GM21390 (cell line): ENCODE measurements at regions not wholly inside any gene's neighbourhood (a gene's known extent, or its start where the extent isn't known, plus 50 kb on each side); places are given as distances from the start of the nearest gene placed in this dataset.
"Not testable (repeated sequence)": the region's sequence is repeated elsewhere in the genome, so short reads cannot be mapped to it uniquely, and the experiment has no call there.

Source experiments
- ATAC-seq: cut with Tn5 transposase; IDR thresholded peaks from one replicate; pipeline ENCODE4 v1.9.1; 2021; ENCODE audit not compliant: unreplicated experiment

GRCh38 chr10:53664282-53665019, 891.9 kb upstream of the MBL2 start:
- no peak for ATAC-seq

GRCh38 chr10:53650794-53651193, 878.2 kb upstream of the MBL2 start:
- ATAC-seq: no peak

- ATAC-seq: not testable (repeated sequence)
Measured at GRCh38 chr10:53647221-53647620, 874.6 kb upstream of the MBL2 start.

- ATAC-seq: no peak
Measured at GRCh38 chr10:53646525-53646924, 873.9 kb upstream of the MBL2 start.

GRCh38 chr10:53645951-53646350, 873.4 kb upstream of the MBL2 start:
- ATAC-seq: no peak

- no peak for ATAC-seq
Measured at GRCh38 chr10:53638006-53638405, 865.4 kb upstream of the MBL2 start.

GRCh38 chr10:53624722-53625121, 852.1 kb upstream of the MBL2 start:
- ATAC-seq: no peak

GRCh38 chr10:53622201-53622600, 849.6 kb upstream of the MBL2 start:
- ATAC-seq: no peak

GRCh38 chr10:53619671-53620070, 847.1 kb upstream of the MBL2 start:
- ATAC-seq: no peak

- ATAC-seq: no peak
Measured at GRCh38 chr10:53607691-53608090, 835.1 kb upstream of the MBL2 start.

- ATAC-seq: no peak
Measured at GRCh38 chr10:53606981-53607380, 834.4 kb upstream of the MBL2 start.

GRCh38 chr10:53601260-53601875, 828.8 kb upstream of the MBL2 start:
- peak; percentile 75 for ATAC-seq

GRCh38 chr10:53598914-53599313, 826.3 kb upstream of the MBL2 start:
- ATAC-seq: no peak

- no peak for ATAC-seq
Measured at GRCh38 chr10:53597835-53598251, 825.3 kb upstream of the MBL2 start.

GRCh38 chr10:53580465-53580864, 807.9 kb upstream of the MBL2 start:
- no peak for ATAC-seq

- ATAC-seq: no peak
Measured at GRCh38 chr10:53579773-53580172, 807.2 kb upstream of the MBL2 start.

- no peak for ATAC-seq
Measured at GRCh38 chr10:53574024-53574423, 801.4 kb upstream of the MBL2 start.

GRCh38 chr10:53573498-53573897, 800.9 kb upstream of the MBL2 start:
- no peak for ATAC-seq

- ATAC-seq: no peak
Measured at GRCh38 chr10:53572799-53573198, 800.2 kb upstream of the MBL2 start.

- no peak for ATAC-seq
Measured at GRCh38 chr10:53570221-53570620, 797.6 kb upstream of the MBL2 start.

- ATAC-seq: no peak
Measured at GRCh38 chr10:53569455-53569854, 796.9 kb upstream of the MBL2 start.

GRCh38 chr10:53548664-53549063, 776.1 kb upstream of the MBL2 start:
- no peak for ATAC-seq

GRCh38 chr10:53547364-53547763, 774.8 kb upstream of the MBL2 start:
- ATAC-seq: no peak
